ENCODE measurements at regions not wholly inside any gene's neighbourhood (a gene's known extent, or its start where the extent isn't known, plus 50 kb on each side); places are given as distances from the start of the nearest gene placed in this dataset.

GRCh38 chr13:108006619-108007018, 208.7 kb downstream of the LIG4 start:
- no peaks in the 10 kb centered on the region for H3K36me3 ChIP-seq (ENCODE audit: insufficient read depth, low read length)
- no peak overlapping the region for H3K9ac ChIP-seq (ENCODE audit: low read length)
- no peak overlapping the region for H3K27ac Mint-ChIP-seq (ENCODE audit: unreplicated experiment)
- H3K9me3 Mint-ChIP-seq (ENCODE audit: unreplicated experiment), result no peaks in the 10 kb centered on the region
- H3K4me3 ChIP-seq (ENCODE audit: insufficient read depth, low read depth, low read length), result no peak overlapping the region
- DNase-seq (ENCODE audit: low read depth), result no peak
- no peaks in the 10 kb centered on the region for H3K4me1 Mint-ChIP-seq (ENCODE audit: low read depth, unreplicated experiment)
- H3K4me2 ChIP-seq (ENCODE audit: low read length), result no peak overlapping the region
- no peaks in the 10 kb centered on the region for H3K4me1 ChIP-seq (ENCODE audit: insufficient read depth, low read length)
- FAIRE-seq, result no peak
- no peaks in the 10 kb centered on the region for H3K27me3 ChIP-seq (ENCODE audit: insufficient read depth, low read length)
- H2AFZ ChIP-seq (ENCODE audit: low read depth, low read length), result no peak overlapping the region
- no peaks in the 10 kb centered on the region for H3K36me3 Mint-ChIP-seq (ENCODE audit: low read depth, unreplicated experiment)
- H3K9me3 ChIP-seq (ENCODE audit: insufficient read depth, low read depth, low read length), result no peaks in the 10 kb centered on the region
- H3K27ac ChIP-seq (ENCODE audit: low read depth, low read length), result no peak overlapping the region
- no peaks in the 10 kb centered on the region for H3K79me2 ChIP-seq (ENCODE audit: insufficient read depth, low read length)
- H4K20me1 ChIP-seq (ENCODE audit: insufficient read depth, low read length), result no peaks in the 10 kb centered on the region
- TF ChIP-seq CTCF (IDR thresholded peaks at IDR 0.05; ENCODE audit: insufficient read depth, low read depth, low read length), result no peak
- no peak for TF ChIP-seq EZH2 (IDR thresholded peaks at IDR 0.05; ENCODE audit: insufficient read depth, low read length)
- peaks cover 2% of the 10 kb centered on the region for H3K27me3 Mint-ChIP-seq (ENCODE audit: low read depth, unreplicated experiment)
- H3K4me3 Mint-ChIP-seq (ENCODE audit: unreplicated experiment), result no peak overlapping the region

- H3K27me3 ChIP-seq (ENCODE audit: insufficient read depth, low read length), result no peaks in the 10 kb centered on the region
- Mint-ChIP-seq H3K27me3 (ENCODE audit: low read depth, unreplicated experiment) (peaks cover 2% of the 10 kb centered on the region), H3K9me3 (ENCODE audit: unreplicated experiment) (no peaks in the 10 kb centered on the region), H3K36me3 (ENCODE audit: low read depth, unreplicated experiment) (no peaks in the 10 kb centered on the region), H3K4me3 (ENCODE audit: unreplicated experiment) (no peak overlapping the region), H3K27ac (ENCODE audit: unreplicated experiment) (no peak overlapping the region), H3K4me1 (ENCODE audit: low read depth, unreplicated experiment) (no peaks in the 10 kb centered on the region)
- H3K9ac ChIP-seq (ENCODE audit: low read length), result no peak overlapping the region
- DNase-seq (ENCODE audit: low read depth) (no peak), FAIRE-seq (no peak)
- no peaks in the 10 kb centered on the region for H3K36me3 ChIP-seq (ENCODE audit: insufficient read depth, low read length)
- H3K4me3 ChIP-seq (ENCODE audit: insufficient read depth, low read depth, low read length), result no peak overlapping the region
- H2AFZ ChIP-seq (ENCODE audit: low read depth, low read length), result no peak overlapping the region
- no peak overlapping the region for H3K27ac ChIP-seq (ENCODE audit: low read depth, low read length)
- H3K9me3 ChIP-seq (ENCODE audit: insufficient read depth, low read depth, low read length), result no peaks in the 10 kb centered on the region
- no peaks in the 10 kb centered on the region for H3K79me2 ChIP-seq (ENCODE audit: insufficient read depth, low read length)
- no peaks in the 10 kb centered on the region for H3K4me1 ChIP-seq (ENCODE audit: insufficient read depth, low read length)
- H3K4me2 ChIP-seq (ENCODE audit: low read length), result no peak overlapping the region
- TF ChIP-seq EZH2 (IDR thresholded peaks at IDR 0.05; ENCODE audit: insufficient read depth, low read length) (no peak), CTCF (IDR thresholded peaks at IDR 0.05; ENCODE audit: insufficient read depth, low read depth, low read length) (no peak)
- no peaks in the 10 kb centered on the region for H4K20me1 ChIP-seq (ENCODE audit: insufficient read depth, low read length)
Measured at GRCh38 chr13:108005231-108005630, 210.1 kb downstream of the LIG4 start.

GRCh38 chr13:108003626-108004025, 211.7 kb downstream of the LIG4 start:
- no peaks in the 10 kb centered on the region for H3K27me3 ChIP-seq (ENCODE audit: insufficient read depth, low read length)
- H3K27ac ChIP-seq (ENCODE audit: low read depth, low read length), result no peak overlapping the region
- no peaks in the 10 kb centered on the region for H3K9me3 Mint-ChIP-seq (ENCODE audit: unreplicated experiment)
- no peak for FAIRE-seq
- H3K4me3 Mint-ChIP-seq (ENCODE audit: unreplicated experiment), result no peak overlapping the region
- H3K4me2 ChIP-seq (ENCODE audit: low read length), result no peak overlapping the region
- no peak for DNase-seq (ENCODE audit: low read depth)
- no peaks in the 10 kb centered on the region for H3K36me3 ChIP-seq (ENCODE audit: insufficient read depth, low read length)
- no peaks in the 10 kb centered on the region for H4K20me1 ChIP-seq (ENCODE audit: insufficient read depth, low read length)
- no peak overlapping the region for H3K4me3 ChIP-seq (ENCODE audit: insufficient read depth, low read depth, low read length)
- peaks cover 2% of the 10 kb centered on the region for H3K27me3 Mint-ChIP-seq (ENCODE audit: low read depth, unreplicated experiment)
- no peak overlapping the region for H2AFZ ChIP-seq (ENCODE audit: low read depth, low read length)
- no peak for TF ChIP-seq EZH2 (IDR thresholded peaks at IDR 0.05; ENCODE audit: insufficient read depth, low read length)
- no peak for TF ChIP-seq CTCF (IDR thresholded peaks at IDR 0.05; ENCODE audit: insufficient read depth, low read depth, low read length)
- H3K9me3 ChIP-seq (ENCODE audit: insufficient read depth, low read depth, low read length), result no peaks in the 10 kb centered on the region
- no peaks in the 10 kb centered on the region for H3K4me1 ChIP-seq (ENCODE audit: insufficient read depth, low read length)
- H3K9ac ChIP-seq (ENCODE audit: low read length), result no peak overlapping the region
- H3K27ac Mint-ChIP-seq (ENCODE audit: unreplicated experiment), result no peak overlapping the region
- no peaks in the 10 kb centered on the region for H3K79me2 ChIP-seq (ENCODE audit: insufficient read depth, low read length)
- H3K36me3 Mint-ChIP-seq (ENCODE audit: low read depth, unreplicated experiment), result no peaks in the 10 kb centered on the region
- no peaks in the 10 kb centered on the region for H3K4me1 Mint-ChIP-seq (ENCODE audit: low read depth, unreplicated experiment)

All from astrocyte (in vitro differentiated cells and primary cell).